ENCODE measurements at regions not wholly inside any gene's neighbourhood (a gene's known extent, or its start where the extent isn't known, plus 50 kb on each side); places are given as distances from the start of the nearest gene placed in this dataset.

DNA sequence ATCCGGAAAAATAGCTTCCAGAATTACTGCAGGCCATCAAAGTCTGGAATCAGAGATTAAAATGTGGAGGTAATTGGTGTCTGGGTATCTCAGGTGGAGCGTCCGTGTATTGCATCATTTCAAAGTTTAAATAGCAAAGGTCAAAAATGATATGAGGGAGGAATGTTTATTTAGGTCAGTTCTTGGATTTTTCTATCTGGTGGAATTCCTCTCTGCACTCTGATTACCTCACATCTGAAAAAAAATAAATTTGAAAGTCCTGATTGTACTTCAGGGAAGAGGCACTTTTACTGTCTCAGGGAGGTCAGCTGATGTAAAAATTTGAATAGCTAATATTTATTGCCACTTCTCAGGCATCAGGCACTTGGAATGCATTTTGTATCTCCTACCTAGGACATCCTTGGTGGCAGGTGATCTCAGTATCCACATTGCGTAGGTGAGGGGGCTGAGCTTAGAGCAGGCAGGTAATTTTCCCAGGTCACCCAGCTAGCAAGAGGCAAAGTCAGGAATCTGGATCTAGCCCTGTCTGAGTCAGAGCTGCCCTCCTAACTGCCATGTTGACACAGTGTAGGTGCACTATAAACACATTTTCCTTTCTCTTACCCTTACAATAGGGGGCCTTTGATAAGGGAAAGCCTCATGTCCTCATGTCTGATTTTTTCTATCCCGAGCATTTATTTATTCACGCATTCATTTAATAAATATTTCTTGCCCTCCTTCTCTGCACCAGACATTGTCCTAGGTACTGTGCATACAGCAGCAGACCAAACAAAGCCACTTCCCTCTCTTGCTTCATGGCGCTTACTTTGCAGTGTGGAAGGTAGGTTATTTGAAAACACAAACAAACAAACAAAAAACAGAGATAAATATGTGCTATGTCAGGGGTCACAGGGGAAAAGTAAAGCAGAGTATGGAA, 454.3 kb downstream of the HAPSTR1 start:
- DNase-seq (ENCODE audit: low read depth in 4 of 4, low spot score in 3 of 4) = no peak

DNA sequence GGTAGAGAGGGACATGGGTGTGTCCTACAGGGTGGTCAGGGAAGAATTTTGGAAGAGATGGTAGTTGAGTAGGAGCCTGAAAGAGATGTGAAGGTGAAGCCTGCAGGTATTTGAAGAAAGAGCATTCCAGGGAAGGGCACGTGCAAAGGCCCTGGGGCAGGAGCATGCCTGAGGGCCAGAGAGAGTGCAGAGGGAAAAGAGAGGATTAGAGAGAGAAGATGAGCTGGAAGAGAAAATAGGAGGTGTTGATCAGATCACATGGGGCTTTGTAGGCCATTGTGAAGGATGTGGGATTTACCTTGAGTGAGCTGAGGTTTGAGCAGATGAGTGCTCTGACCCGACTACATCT, 455.0 kb downstream of the HAPSTR1 start:
- no peak for DNase-seq (ENCODE audit: low read depth in 4 of 4, low spot score in 3 of 4)

- no peak for DNase-seq (ENCODE audit: low read depth in 4 of 4, low spot score in 3 of 4)
These were observed 458.0 kb downstream of the HAPSTR1 start for GRCh38 chr16:9549487-9549886.

- DNase-seq (ENCODE audit: low read depth in 4 of 4, low spot score in 3 of 4) = no peak
These were observed 463.6 kb downstream of the HAPSTR1 start for GRCh38 chr16:9555051-9555450.

DNA sequence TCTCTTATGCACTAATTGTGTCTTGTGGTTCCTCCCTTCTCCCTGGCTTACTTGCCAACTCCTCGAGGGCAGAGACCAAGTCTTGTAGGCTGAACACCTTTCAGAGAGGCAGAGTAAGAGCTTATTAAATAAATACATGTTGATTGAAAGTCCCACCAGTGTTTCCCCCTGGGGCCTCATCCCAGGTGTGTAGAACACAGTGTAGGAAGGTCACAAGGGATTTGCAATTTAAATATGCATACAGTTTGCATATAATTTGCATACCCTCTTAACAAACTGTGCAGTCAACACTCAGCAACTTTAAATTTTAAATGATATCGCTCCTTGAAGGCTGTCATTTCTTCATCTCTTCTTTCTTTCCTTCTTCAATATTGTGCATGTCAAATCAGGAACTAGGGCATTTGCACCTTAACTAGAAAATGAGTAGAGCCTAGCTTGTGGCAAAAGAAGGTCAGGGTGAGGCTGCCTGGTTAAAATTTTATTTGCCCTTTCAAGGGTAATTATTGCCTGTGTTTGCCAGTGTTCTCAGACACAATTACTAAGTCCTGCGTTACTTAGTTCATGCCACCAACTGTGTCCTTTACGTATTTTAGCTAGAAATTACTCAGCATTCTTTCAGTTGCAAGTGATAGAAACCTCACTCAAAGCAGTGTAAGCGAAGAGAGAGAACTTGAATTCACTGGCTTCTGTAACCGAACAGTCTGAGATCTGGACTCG, 465.7 kb downstream of the HAPSTR1 start:
- no peak for DNase-seq (ENCODE audit: low read depth in 4 of 4, low spot score in 3 of 4)

- DNase-seq (ENCODE audit: low read depth in 4 of 4, low spot score in 3 of 4) = no peak
These were observed 466.3 kb downstream of the HAPSTR1 start for GRCh38 chr16:9557713-9558112.

- no peak for DNase-seq (ENCODE audit: low read depth in 4 of 4, low spot score in 3 of 4)
These were observed 474.7 kb downstream of the HAPSTR1 start for GRCh38 chr16:9566099-9566498.

- DNase-seq (ENCODE audit: low read depth in 4 of 4, low spot score in 3 of 4) = no peak
These were observed 476.2 kb downstream of the HAPSTR1 start for GRCh38 chr16:9567666-9568065.

DNA sequence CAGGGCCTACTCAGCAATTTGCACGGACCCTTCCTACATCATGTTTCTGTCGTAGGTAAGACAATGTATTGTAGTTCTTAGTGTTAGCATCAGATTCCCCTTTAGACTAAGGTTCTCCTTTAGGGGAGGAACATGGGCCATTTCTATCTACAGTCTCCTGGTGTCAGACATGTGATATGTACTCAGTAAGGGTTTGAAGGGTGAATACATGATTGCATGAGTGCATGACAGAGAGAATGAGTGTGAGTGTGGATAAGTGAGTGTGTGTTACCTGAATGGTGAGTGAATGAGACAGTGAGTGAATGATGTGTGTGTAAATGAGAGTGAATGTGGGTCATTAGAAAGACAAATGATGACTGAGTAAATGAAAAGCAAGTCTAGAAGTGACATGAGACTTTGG, 476.8 kb downstream of the HAPSTR1 start:
- no peak for DNase-seq (ENCODE audit: low read depth in 4 of 4, low spot score in 3 of 4)

- no peak for DNase-seq (ENCODE audit: low read depth in 4 of 4, low spot score in 3 of 4)
These were observed 479.1 kb downstream of the HAPSTR1 start for GRCh38 chr16:9570521-9570920.

- no peak for DNase-seq (ENCODE audit: low read depth in 4 of 4, low spot score in 3 of 4)
These were observed 487.0 kb downstream of the HAPSTR1 start for GRCh38 chr16:9578459-9578858.

GRCh38 chr16:9580025-9580424, 488.6 kb downstream of the HAPSTR1 start:
- DNase-seq (ENCODE audit: low read depth in 4 of 4, low spot score in 3 of 4) = no peak

DNA sequence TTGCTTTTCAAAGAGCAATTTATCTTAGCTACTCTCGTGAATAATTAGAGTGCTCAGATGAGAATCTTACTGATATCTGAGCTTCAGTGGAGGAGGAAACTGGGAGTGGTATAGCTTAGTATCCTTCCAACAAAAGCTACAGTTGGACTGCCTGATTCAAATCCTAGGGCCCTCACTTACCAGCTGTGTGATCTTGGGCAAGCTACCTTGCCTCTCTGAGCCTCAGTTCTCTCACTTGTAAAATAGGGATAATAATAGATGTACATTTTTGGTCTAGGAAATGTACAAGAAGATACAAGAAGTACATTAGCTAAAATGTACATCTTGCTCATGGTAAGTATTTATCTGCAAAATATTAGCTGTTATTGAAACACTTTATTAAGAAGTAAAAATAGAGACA, 502.0 kb downstream of the HAPSTR1 start:
- no peak for DNase-seq (ENCODE audit: low read depth in 4 of 4, low spot score in 3 of 4)

GRCh38 chr16:9594047-9594446, 502.6 kb downstream of the HAPSTR1 start:
- no peak for DNase-seq (ENCODE audit: low read depth in 4 of 4, low spot score in 3 of 4)

GRCh38 chr16:9594946-9595345, 503.5 kb downstream of the HAPSTR1 start:
- no peak for DNase-seq (ENCODE audit: low read depth in 4 of 4, low spot score in 3 of 4)

DNA sequence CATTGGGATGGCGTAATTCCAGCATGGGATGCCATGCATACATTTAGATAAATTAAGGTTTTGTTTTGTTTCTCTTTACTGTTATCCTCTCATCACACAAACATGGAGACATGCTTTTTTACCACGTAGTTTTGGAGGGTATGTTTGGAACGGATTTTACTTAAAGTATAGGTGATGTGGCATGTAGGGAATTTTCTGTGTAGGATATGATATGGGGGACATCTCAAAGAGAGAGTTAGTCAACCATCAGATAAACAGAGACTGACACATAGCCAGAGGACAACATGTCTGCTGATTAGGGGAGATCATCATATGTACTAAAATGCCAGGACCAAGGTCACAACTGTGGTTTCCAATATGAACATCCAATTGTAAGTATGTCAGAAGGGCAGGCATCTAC, 503.9 kb downstream of the HAPSTR1 start:
- DNase-seq (ENCODE audit: low read depth in 4 of 4, low spot score in 3 of 4) = no peak

DNA sequence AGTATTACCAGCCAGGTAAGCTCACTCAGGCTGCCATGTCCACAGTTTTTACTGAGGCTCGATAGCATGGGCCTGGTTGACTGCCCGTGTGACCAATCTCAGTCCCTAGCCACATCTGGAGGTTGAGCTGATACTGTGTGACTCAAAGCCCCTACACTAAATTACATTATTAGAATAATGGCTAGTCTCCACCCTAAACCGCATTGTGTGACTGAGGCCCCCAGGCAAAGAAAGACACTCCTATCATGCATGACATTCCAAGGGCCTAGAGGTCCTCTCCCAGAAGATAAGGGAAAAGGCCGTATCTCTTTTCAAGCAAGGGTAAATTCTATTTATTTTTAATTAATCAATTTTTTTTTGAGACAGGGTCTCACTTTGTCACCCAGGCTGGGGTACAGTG, 505.3 kb downstream of the HAPSTR1 start:
- DNase-seq (ENCODE audit: low read depth in 4 of 4, low spot score in 3 of 4) = no peak

- DNase-seq (ENCODE audit: low read depth in 4 of 4, low spot score in 3 of 4) = no peak
These were observed 506.7 kb downstream of the HAPSTR1 start for GRCh38 chr16:9597967-9598730.

DNA sequence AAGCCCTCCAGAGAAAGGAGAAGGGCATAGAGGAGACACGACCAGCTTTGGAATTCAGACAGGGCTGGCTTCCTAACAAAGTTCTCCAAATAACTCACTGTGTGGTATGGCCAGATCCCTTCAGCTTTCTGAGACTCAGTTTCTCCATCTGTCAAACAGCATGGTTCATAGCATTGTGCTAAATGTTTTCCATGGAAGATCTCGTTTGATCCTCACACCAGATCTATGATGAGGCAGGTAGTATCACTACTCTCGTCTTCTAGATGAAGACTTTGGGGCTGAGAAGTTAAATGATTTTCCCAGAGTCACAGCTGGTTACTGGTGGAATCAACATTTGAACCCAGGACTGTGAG, 507.3 kb downstream of the HAPSTR1 start:
- no peak for DNase-seq (ENCODE audit: low read depth in 4 of 4, low spot score in 3 of 4)

DNA sequence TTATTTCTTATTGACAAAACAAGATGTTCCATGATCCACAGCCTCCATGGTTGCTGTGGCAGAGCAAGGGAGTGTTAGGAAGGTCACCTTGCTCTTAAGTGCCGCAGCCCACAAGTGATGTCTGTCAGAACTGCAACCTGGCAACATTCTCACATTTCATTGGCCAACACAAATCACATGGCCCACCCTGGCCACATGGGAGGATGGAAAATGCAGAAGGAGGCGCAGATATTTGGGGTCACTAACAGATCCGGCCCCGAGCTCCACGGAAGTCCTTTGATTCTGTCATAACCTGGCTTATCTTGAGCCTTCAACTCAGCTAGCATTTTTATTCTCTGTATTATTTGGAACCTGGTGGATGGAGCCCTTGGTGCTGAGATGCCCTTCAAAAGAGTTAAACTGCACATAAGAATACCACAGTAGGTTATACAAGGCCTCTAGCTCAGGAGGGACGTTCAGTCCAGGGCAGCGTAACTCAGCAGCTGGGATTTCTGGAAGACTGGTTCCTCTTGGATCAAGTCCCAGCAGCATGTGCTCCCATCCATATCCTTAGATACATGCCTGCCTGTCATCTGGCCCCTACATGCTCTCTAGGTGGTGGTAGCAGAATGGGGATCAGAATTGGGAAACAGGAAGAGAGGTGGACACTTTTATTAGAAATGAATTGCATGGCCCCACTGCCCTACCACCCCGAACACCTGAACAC, 508.1 kb downstream of the HAPSTR1 start:
- no peak for DNase-seq (ENCODE audit: low read depth in 4 of 4, low spot score in 3 of 4)

GRCh38 chr16:9602189-9602588, 510.7 kb downstream of the HAPSTR1 start:
- no peak for DNase-seq (ENCODE audit: low read depth in 4 of 4, low spot score in 3 of 4)
